HG03439 (cell line): ENCODE measurements at regions not wholly inside any gene's neighbourhood (a gene's known extent, or its start where the extent isn't known, plus 50 kb on each side); places are given as distances from the start of the nearest gene placed in this dataset.

Experiments
- ATAC-seq: cut with Tn5 transposase; IDR thresholded peaks from one replicate; pipeline ENCODE4 v1.9.1; 2021; ENCODE audit warnings: mild to moderate bottlenecking, moderate library complexity; ENCODE audit not compliant: unreplicated experiment

DNA sequence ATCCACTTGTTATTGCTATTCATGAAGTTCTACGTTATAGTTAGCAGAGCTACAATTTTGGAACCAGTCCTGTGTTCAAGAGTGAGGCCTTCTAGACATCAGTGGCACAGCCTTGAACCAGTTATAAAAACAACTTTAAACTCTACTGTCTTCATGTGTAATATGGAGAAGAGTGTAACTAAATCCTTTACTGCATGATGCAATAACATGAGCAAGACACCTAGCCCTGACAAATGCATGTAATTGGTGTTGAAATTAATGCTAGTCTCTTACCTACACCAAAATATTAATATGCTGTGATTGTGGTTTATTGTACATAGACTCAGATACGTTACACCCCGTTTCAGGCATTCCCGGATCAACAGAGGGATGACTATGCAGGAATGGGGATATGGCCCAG lies 654.6 kb downstream of the IRX1 start:
- ATAC-seq, result no peak

DNA sequence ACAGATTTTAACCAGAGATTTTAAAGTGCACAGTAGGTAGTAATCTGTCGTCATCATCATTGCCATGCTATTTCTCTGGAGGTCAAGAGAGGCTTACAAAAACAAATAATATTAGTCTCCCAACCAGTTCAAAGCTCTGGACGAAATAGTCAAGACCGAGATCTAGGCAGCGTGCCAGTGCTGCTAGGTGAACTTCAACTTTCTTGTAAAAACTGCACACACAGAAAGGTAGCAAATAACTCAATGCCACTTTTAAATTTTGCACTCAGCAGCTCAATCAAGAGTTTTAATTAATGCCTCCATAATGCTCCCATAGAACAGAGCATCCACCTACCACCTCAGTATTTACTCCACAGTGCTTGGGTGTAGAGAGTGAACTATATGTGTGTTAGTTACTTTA lies 656.8 kb downstream of the IRX1 start:
- no peak for ATAC-seq

DNA sequence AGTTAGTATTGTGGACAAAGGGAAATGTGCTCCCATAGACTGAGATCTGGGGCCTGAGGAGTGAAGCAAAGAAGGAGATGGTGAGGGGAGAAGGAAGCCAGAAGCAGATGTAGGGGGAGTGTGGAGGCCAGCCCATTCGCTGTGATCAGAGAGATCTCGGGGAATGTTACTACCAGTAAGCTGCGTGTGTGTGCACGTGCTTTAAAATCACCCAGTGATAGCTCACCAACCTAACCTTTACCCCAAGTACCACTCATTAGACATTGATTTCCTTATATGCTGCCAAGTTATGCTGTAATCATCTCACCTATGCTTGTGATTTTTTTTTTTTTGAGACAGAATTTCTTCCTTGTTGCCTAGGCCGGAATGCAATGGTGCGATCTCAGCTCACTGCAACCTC lies 659.1 kb downstream of the IRX1 start:
- ATAC-seq, result no peak

DNA sequence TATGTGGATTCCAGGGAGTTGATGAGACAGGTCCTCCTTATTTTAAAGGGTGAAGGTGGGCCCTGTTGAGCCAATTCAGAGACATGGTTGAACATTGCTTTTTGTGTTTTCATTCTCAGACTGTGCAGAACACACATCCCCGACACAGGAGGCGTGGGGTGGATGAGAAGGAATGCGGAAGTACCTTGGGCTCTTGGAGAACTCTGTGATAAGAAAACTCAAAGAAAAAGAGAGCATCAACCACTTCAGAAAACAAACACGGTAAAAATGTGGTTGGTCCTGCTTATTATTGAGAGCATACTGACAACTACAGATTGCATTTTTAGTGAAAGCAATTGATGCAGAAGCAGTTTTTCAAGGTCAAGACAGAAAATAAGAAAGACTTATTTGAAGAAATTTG lies 659.8 kb downstream of the IRX1 start:
- ATAC-seq, result no peak

- no peak for ATAC-seq
Measured at GRCh38 chr5:4258170-4258569, 662.5 kb downstream of the IRX1 start.

- ATAC-seq, result no peak
Measured at GRCh38 chr5:4271193-4271592, 675.6 kb downstream of the IRX1 start.

- no peak for ATAC-seq
Measured at GRCh38 chr5:4275232-4275631, 679.6 kb downstream of the IRX1 start.

DNA sequence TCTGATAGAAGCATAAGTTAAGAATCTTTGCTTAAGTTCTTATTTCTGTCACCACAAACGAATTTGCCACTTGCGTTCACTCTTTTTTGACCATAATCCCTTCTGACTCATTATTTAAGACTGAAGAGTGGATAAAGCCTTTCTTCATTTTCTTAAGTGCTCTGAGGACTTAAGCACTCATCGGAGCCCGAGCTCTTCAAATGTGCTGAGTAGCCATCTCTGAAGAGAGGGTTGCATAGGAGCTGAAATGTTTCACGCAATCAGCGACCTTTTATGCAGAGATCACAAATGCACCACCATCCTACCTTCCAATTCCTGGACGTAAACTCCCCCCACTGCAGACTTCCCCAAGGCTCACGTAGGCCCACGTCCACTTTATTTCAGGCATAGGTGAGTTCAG lies 699.2 kb downstream of the IRX1 start:
- ATAC-seq, result no peak

GRCh38 chr5:4295663-4296339 lies 700.2 kb downstream of the IRX1 start:
- no peak for ATAC-seq

GRCh38 chr5:4306057-4306456 lies 710.4 kb downstream of the IRX1 start:
- ATAC-seq, result no peak

GRCh38 chr5:4309026-4309425 lies 713.4 kb downstream of the IRX1 start:
- ATAC-seq, result no peak

DNA sequence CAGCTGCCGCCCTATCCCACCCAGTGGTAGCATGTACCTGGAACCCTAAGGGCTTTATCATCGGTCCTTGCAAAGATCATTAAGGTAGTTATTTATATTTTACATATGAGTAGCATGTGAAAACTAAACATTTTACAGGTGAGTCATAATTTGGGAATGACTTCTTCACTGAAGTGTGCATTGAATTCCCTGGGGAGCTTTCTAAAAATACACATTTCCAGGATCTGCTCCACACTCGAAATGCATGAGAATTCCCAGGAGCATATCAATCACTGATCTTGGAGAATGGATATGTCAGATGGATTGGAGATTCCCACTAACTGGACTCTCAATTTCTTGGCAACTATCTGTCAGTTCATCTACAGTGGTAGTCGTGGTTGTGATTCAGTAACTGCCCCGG lies 717.5 kb downstream of the IRX1 start:
- no peak for ATAC-seq

DNA sequence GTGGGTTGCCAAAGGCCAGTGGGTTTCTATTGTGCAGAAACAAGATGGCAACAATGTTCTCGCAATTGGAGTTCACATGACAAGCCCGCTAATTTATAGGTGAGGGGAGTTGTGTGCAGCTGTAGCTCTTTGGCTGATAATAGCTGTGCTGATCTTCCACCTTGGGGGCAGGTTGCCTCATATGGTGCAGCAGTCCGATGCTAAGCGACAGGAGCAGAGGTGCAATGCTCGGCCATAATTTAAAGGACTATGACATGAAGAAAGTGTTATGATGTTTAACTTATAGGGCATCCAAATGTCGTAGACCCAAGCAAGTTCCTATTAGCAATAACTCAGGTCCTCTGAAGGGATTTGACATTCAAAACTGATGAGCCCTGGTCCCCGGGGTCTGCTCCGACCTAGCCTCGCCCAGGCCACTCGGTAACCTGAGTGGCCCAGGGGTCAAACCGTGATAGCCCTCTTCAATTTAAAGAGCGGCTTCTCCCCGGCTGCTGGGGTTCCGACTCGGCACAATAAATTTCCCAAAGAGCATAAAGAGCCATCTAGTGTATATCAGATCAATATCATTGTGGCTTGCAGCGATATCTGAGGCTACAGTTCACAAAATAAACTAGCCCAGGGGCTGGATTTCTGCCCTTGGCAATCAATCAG lies 724.0 kb downstream of the IRX1 start:
- ATAC-seq, result no peak

GRCh38 chr5:4330327-4330726 lies 734.7 kb downstream of the IRX1 start:
- ATAC-seq, result no peak

DNA sequence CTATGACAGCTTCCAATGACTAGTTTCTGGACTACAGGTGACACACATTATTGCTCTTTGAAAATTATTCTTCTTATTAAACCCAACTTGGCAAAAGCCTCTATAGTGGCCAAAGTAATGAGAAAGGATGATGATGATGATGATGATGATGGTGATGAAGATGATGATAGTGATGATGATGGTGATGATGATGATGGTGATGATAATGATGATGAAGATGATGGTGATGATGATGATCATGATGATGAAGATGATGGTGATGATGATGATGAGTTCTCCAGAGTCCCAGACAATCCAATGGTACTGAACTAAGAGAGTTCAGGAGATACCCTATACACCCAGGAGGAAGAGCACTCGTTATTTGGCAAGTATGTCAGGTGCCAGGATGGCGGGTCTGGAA lies 739.4 kb downstream of the IRX1 start:
- ATAC-seq, result no peak

- no peak for ATAC-seq
Measured at GRCh38 chr5:4337519-4337918, 741.9 kb downstream of the IRX1 start.

- no peak for ATAC-seq
Measured at GRCh38 chr5:4339949-4340348, 744.3 kb downstream of the IRX1 start.

GRCh38 chr5:4345850-4346249 lies 750.2 kb downstream of the IRX1 start:
- ATAC-seq, result no peak

- ATAC-seq, result no peak
Measured at GRCh38 chr5:4348423-4348822, 752.8 kb downstream of the IRX1 start.

- no peak for ATAC-seq
Measured at GRCh38 chr5:4348919-4349318, 753.3 kb downstream of the IRX1 start.

GRCh38 chr5:4356201-4356600 lies 760.6 kb downstream of the IRX1 start:
- ATAC-seq, result no peak

GRCh38 chr5:4359847-4360246 lies 764.2 kb downstream of the IRX1 start:
- ATAC-seq, result no peak

DNA sequence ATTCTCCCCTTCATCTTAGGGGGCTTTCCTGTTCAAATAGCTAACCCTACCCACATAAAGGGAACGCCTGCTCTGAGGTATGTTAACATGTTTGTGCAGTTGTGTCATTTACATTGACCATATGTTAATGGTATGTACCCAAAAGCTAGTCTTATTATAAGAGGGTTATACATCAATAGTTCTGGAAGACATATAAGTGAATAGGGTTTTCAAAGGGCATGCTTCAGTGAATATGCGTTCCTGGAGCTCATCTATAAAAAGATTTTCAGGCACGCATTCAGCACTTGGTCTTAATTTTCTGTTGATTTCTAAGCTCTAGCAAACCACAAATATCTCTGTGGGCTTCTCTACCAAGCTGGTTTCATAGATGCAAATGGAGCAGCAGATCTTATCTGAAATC lies 766.1 kb downstream of the IRX1 start:
- no peak for ATAC-seq
